ENCODE measurements at regions not wholly inside any gene's neighbourhood (a gene's known extent, or its start where the extent isn't known, plus 50 kb on each side); places are given as distances from the start of the nearest gene placed in this dataset.

- no peak overlapping the region for H3K4me3 Mint-ChIP-seq
- H3K9me3 Mint-ChIP-seq = peaks cover 13% of the 10 kb centered on the region
- TF ChIP-seq CTCF (IDR thresholded peaks at IDR 0.05) = no peak
- ATAC-seq (ENCODE audit: poor library complexity) (no peak), DNase-seq (no peak)
- Histone ChIP-seq H3K9me3 (ENCODE audit: control insufficient read depth in 1 of 2, insufficient read depth in 1 of 2, low read length in 2 of 2) (no peaks in the 10 kb centered on the region), H3K4me3 (ENCODE audit: low read length) (no peak overlapping the region), H3K27me3 (ENCODE audit: control insufficient read depth in 1 of 2, insufficient read depth in 2 of 2, low read length in 2 of 2) (no peaks in the 10 kb centered on the region), H3K36me3 (ENCODE audit: insufficient read depth, low read length) (no peaks in the 10 kb centered on the region), H3K27ac (ENCODE audit: low read depth in 1 of 2, low read length in 2 of 2) (no peak overlapping the region), H3K4me1 (ENCODE audit: insufficient read depth, low read length) (no peaks in the 10 kb centered on the region)
- intact Hi-C loops (cut with DNase I, micrococcal nuclease) = no loop called here
- H3K4me1 Mint-ChIP-seq (ENCODE audit: low read depth) = no peaks in the 10 kb centered on the region
- H3K36me3 Mint-ChIP-seq (ENCODE audit: low read depth) = no peaks in the 10 kb centered on the region
- no peaks in the 10 kb centered on the region for H3K27me3 Mint-ChIP-seq
- CTCF ChIA-PET = no interaction called here
- POLR2A ChIA-PET = no interaction called here
- no peak overlapping the region for H3K27ac Mint-ChIP-seq
Observed at GRCh38 chr11:28976801-28977145, 868.6 kb downstream of the METTL15 start.

GRCh38 chr11:28976012-28976800 is 868.0 kb downstream of the METTL15 start:
- Mint-ChIP-seq H3K4me3 (no peak overlapping the region), H3K4me1 (ENCODE audit: low read depth) (no peaks in the 10 kb centered on the region), H3K9me3 (peaks cover 10% of the 10 kb centered on the region), H3K27ac (no peak overlapping the region), H3K27me3 (no peaks in the 10 kb centered on the region), H3K36me3 (ENCODE audit: low read depth) (no peaks in the 10 kb centered on the region)
- no peak overlapping the region for H3K27ac ChIP-seq (ENCODE audit: low read depth in 1 of 2, low read length in 2 of 2)
- no peak for TF ChIP-seq CTCF (IDR thresholded peaks at IDR 0.05)
- H3K27me3 ChIP-seq (ENCODE audit: control insufficient read depth in 1 of 2, insufficient read depth in 2 of 2, low read length in 2 of 2) = no peaks in the 10 kb centered on the region
- POLR2A ChIA-PET = no interaction called here
- intact Hi-C loops (cut with DNase I, micrococcal nuclease) = no loop called here
- no peaks in the 10 kb centered on the region for H3K9me3 ChIP-seq (ENCODE audit: control insufficient read depth in 1 of 2, insufficient read depth in 1 of 2, low read length in 2 of 2)
- no peak for DNase-seq
- H3K4me1 ChIP-seq (ENCODE audit: insufficient read depth, low read length) = no peaks in the 10 kb centered on the region
- CTCF ChIA-PET = no interaction called here
- no peaks in the 10 kb centered on the region for H3K36me3 ChIP-seq (ENCODE audit: insufficient read depth, low read length)
- no peak overlapping the region for H3K4me3 ChIP-seq (ENCODE audit: low read length)
- ATAC-seq (ENCODE audit: poor library complexity) = no peak

GRCh38 chr11:28969832-28970231 is 861.6 kb downstream of the METTL15 start:
- Histone ChIP-seq H3K4me1 (ENCODE audit: insufficient read depth, low read length) (no peaks in the 10 kb centered on the region), H3K27ac (ENCODE audit: low read depth in 1 of 2, low read length in 2 of 2) (no peak overlapping the region), H3K27me3 (ENCODE audit: control insufficient read depth in 1 of 2, insufficient read depth in 2 of 2, low read length in 2 of 2) (no peaks in the 10 kb centered on the region), H3K9me3 (ENCODE audit: control insufficient read depth in 1 of 2, insufficient read depth in 1 of 2, low read length in 2 of 2) (peaks cover 0 to 4% of the 10 kb centered on the region in 2 experiments), H3K36me3 (ENCODE audit: insufficient read depth, low read length) (no peaks in the 10 kb centered on the region), H3K4me3 (ENCODE audit: low read length) (no peak overlapping the region)
- no peak overlapping the region for H3K4me3 Mint-ChIP-seq
- no peak for TF ChIP-seq CTCF (IDR thresholded peaks at IDR 0.05)
- ATAC-seq (ENCODE audit: poor library complexity) = no peak
- peaks cover 16% of the 10 kb centered on the region for H3K9me3 Mint-ChIP-seq
- CTCF ChIA-PET = no interaction called here
- H3K27me3 Mint-ChIP-seq = no peaks in the 10 kb centered on the region
- no peaks in the 10 kb centered on the region for H3K36me3 Mint-ChIP-seq (ENCODE audit: low read depth)
- intact Hi-C loops (cut with DNase I, micrococcal nuclease) = no loop called here
- no peaks in the 10 kb centered on the region for H3K4me1 Mint-ChIP-seq (ENCODE audit: low read depth)
- no peak for DNase-seq
- POLR2A ChIA-PET = no interaction called here
- H3K27ac Mint-ChIP-seq = no peak overlapping the region

Data from CD4-positive, alpha-beta T cell (primary cell).